ENCODE measurements at regions not wholly inside any gene's neighbourhood (a gene's known extent, or its start where the extent isn't known, plus 50 kb on each side); places are given as distances from the start of the nearest gene placed in this dataset.

DNA sequence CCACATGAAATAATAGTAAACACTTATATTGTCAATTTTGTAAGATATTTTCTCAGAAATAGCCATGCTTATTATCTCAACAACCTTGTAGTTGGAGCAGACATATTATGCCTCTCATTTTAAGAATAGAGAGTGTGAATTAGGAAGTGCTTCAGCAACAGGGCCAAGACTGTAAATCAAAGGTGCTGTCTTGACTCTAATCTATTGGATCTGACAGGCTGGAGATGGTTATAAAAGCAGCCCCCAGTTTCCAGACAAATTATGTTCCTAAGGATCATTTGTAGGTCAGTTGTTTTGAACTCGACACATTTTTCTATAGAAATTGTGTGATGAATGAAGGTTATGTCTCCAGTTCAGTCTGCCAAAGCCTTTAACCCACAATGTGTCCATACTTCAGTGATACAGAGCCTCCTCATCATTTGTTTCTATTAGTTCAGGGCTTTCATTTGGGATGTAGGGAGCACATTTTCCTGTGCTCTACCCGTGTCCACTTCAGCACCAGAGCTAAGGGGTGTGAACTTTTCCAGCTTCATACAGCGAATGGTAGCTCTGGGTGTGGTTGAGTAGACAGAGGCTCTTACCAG, 284.8 kb upstream of the FBXO33 start:
- TF ChIP-seq RAD21 (IDR thresholded peaks at IDR 0.05), result no peak
- TF ChIP-seq, protein P1, sequence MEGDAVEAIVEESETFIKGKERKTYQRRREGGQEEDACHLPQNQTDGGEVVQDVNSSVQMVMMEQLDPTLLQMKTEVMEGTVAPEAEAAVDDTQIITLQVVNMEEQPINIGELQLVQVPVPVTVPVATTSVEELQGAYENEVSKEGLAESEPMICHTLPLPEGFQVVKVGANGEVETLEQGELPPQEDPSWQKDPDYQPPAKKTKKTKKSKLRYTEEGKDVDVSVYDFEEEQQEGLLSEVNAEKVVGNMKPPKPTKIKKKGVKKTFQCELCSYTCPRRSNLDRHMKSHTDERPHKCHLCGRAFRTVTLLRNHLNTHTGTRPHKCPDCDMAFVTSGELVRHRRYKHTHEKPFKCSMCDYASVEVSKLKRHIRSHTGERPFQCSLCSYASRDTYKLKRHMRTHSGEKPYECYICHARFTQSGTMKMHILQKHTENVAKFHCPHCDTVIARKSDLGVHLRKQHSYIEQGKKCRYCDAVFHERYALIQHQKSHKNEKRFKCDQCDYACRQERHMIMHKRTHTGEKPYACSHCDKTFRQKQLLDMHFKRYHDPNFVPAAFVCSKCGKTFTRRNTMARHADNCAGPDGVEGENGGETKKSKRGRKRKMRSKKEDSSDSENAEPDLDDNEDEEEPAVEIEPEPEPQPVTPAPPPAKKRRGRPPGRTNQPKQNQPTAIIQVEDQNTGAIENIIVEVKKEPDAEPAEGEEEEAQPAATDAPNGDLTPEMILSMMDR (IDR thresholded peaks at IDR 0.05; ENCODE audit: low read depth, low read length, missing input control), result no peak
- TF ChIP-seq REST (IDR thresholded peaks at IDR 0.05), result no peak
- TF ChIP-seq RXRA (IDR thresholded peaks at IDR 0.05), result no peak
- TF ChIP-seq TAF1 (conservative IDR thresholded peaks at IDR 0.05), result no peak
- TF ChIP-seq HNF4G (IDR thresholded peaks at IDR 0.05), result no peak
- TF ChIP-seq SP1 (IDR thresholded peaks at IDR 0.05), result no peak
- no peak for TF ChIP-seq MAX (IDR thresholded peaks at IDR 0.05)
- TF ChIP-seq GABPA (IDR thresholded peaks at IDR 0.05 in 1 of 2, conservative IDR thresholded peaks at IDR 0.05 in 1 of 2), result no peak
- no peak for TF ChIP-seq YY1 (IDR thresholded peaks at IDR 0.05)
- TF ChIP-seq NR2F2 (IDR thresholded peaks at IDR 0.05), result no peak
